ENCODE measurements at regions not wholly inside any gene's neighbourhood (a gene's known extent, or its start where the extent isn't known, plus 50 kb on each side); places are given as distances from the start of the nearest gene placed in this dataset.
"Not testable (repeated sequence)": the region's sequence is repeated elsewhere in the genome, so short reads cannot be mapped to it uniquely, and the experiment has no call there.

DNA sequence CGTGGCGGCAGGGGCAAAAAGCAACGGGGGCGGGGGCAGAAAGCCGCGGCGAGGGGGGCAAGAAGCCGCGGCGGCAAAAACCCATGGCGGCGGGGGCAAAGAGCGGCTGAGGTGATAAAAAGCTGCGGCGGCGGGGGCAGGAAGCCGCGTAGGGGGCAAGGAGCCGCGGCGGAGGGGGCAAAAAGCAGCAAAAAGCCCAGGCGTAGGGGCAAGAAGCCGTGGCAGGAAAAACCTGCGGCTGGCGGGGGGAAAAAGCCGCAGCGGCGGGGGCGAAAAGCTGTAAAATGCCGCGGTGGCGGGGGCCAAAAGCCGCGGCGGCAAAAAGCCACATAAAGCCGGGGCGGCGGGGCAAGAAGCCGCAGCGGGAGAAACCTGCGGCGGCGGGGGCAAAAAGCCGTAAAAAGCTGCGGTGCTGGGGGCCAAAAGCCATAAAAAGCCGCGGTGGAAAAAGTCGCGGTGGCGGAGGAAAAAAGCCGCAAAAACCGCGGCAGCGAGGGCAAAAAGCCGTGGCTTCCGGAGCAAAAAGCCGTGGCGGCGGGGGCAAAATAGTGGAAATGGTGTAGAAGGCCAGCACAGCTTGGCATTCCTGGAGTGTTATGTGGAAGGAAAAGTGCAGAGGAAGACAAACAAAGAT, 487.8 kb downstream of the ZNF33B start:
- DNase-seq: no peak
- H3K27me3 Mint-ChIP-seq: peaks cover 6% of the 10 kb centered on the region in 2 donors
- Histone ChIP-seq H3K27me3 (replicated peaks in 1 of 2; ENCODE audit: control insufficient read depth in 2 of 2, extremely low read depth in 1 of 2, insufficient read depth in 2 of 2, low read length in 1 of 2) (peaks cover 0 to 14% of the 10 kb centered on the region in 2 experiments), H3K4me1 (ENCODE audit: control insufficient read depth in 1 of 2, extremely low read depth in 1 of 2, insufficient read depth in 2 of 2, low read length in 2 of 2) (no peaks in the 10 kb centered on the region), H3K4me3 (ENCODE audit: control insufficient read depth in 1 of 2, extremely low read depth in 1 of 2, low read length in 1 of 2) (no peak overlapping the region), H3K27ac (ENCODE audit: low read length) (no peak overlapping the region), H3K9me3 (no peaks in the 10 kb centered on the region), H3K36me3 (ENCODE audit: control insufficient read depth in 2 of 2, extremely low read depth in 1 of 2, insufficient read depth in 1 of 2, low read length in 1 of 2) (no peaks in the 10 kb centered on the region)
- ChIA-PET CTCF (no interaction called here), POLR2A (no interaction called here)
- no peak overlapping the region for H3K4me3 Mint-ChIP-seq
- no peak overlapping the region for H3K27ac Mint-ChIP-seq
- ATAC-seq (replicated peaks in 1 of 4): no peak
- WGBS (ENCODE audit: insufficient coverage): 72% methylated on average over 45 of the region's 59 CpGs
- H3K4me1 Mint-ChIP-seq: no peaks in the 10 kb centered on the region
- H3K9me3 Mint-ChIP-seq: peaks cover 8 to 16% (median 11%) of the 10 kb centered on the region in 3 donors
- no peaks in the 10 kb centered on the region for H3K36me3 Mint-ChIP-seq

DNA sequence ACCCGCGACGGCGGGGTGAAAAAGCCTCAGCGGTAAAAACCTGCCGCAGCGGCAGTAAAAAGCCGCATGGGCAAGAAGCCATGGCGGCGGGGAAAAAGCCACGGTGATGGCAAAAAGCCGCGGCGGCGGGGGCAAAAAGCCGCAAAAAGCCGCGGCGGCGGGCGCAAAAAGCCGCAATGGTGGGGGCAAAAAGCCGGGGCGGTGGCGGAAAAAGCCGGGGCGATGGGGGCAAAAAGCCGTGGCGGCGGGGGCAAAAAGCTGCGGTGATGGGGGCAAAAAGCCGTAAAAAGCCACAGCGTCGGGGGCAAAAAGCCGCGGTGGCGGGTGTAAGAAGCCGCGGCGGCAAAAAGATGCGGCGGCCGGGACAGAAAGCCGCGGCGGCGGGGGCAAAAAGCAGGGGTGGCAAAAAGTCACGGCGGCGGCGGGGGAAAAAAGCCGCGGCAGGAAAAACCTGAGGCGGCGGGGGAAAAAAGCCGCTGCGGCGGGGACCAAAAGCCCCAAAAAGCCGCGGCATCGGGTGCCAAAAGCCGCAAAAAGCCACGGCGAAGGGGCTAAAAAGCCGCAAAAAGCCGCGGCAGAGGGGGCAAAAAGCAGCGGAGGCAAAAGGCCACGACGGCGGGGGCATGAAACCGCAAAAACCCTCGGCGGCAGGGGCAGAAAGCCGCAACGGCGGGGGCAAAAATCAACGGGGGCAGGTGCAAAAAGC, 488.5 kb downstream of the ZNF33B start:
- Mint-ChIP-seq H3K4me1 (no peaks in the 10 kb centered on the region), H3K9me3 (peaks cover 8 to 16% (median 8%) of the 10 kb centered on the region in 3 donors), H3K36me3 (no peaks in the 10 kb centered on the region), H3K4me3 (no peak overlapping the region), H3K27ac (no peak overlapping the region), H3K27me3 (peaks cover 6% of the 10 kb centered on the region in 2 donors)
- H3K36me3 ChIP-seq (ENCODE audit: control insufficient read depth in 2 of 2, extremely low read depth in 1 of 2, insufficient read depth in 1 of 2, low read length in 1 of 2): no peaks in the 10 kb centered on the region
- H3K4me1 ChIP-seq (ENCODE audit: control insufficient read depth in 1 of 2, extremely low read depth in 1 of 2, insufficient read depth in 2 of 2, low read length in 2 of 2): no peaks in the 10 kb centered on the region
- ChIA-PET CTCF (no interaction called here), POLR2A (no interaction called here)
- peaks cover 0 to 14% of the 10 kb centered on the region in 2 experiments for H3K27me3 ChIP-seq (replicated peaks in 1 of 2; ENCODE audit: control insufficient read depth in 2 of 2, extremely low read depth in 1 of 2, insufficient read depth in 2 of 2, low read length in 1 of 2)
- H3K4me3 ChIP-seq (ENCODE audit: control insufficient read depth in 1 of 2, extremely low read depth in 1 of 2, low read length in 1 of 2): no peak overlapping the region
- WGBS (ENCODE audit: insufficient coverage): 69% methylated on average over 64 of the region's 78 CpGs
- H3K9me3 ChIP-seq: no peaks in the 10 kb centered on the region
- ATAC-seq (replicated peaks in 1 of 4) (no peak), DNase-seq (no peak)
- H3K27ac ChIP-seq (ENCODE audit: low read length): no peak overlapping the region

DNA sequence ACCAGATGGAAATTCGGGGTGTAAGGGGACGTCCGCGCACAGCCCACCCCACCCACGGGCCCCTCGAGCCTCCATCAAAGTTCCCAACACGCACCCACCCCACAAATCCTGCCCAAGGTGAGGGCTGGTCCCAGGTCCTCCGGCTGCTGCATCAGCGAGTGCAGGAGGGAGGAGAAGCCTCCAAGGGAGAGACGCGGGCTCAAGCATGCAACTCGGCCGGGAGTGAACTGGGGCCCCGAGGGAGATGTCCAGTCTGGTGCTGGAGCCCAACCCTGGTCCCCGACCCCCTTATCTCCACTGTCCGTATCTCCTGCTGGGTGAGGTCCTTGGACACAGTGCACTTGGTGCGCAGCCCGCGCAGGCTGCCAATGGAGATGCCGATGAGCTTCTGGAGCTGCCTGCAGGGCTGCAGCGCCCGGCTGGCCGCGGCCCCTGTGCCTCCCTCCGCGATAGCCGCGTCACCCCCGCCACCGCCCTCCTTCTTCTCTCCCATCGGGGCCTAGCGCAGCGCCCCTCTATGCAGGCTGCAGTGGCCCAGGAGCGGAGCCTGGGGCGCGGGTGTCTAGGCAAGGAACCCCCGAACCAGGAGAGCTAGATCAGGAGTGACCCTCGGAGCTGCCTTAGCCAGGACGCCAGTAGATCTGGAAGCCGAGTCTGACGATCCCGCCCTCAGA, 489.2 kb downstream of the ZNF33B start:
- Mint-ChIP-seq H3K9me3 (peaks cover 13 to 19% (median 14%) of the 10 kb centered on the region in 3 donors), H3K4me1 (no peaks in the 10 kb centered on the region), H3K4me3 (no peak overlapping the region), H3K36me3 (no peaks in the 10 kb centered on the region), H3K27ac (no peak overlapping the region), H3K27me3 (peaks cover 6% of the 10 kb centered on the region in 2 donors)
- no peaks in the 10 kb centered on the region for H3K9me3 ChIP-seq
- CTCF ChIA-PET: no interaction called here
- no peaks in the 10 kb centered on the region for H3K4me1 ChIP-seq (ENCODE audit: control insufficient read depth in 1 of 2, extremely low read depth in 1 of 2, insufficient read depth in 2 of 2, low read length in 2 of 2)
- H3K27ac ChIP-seq (ENCODE audit: low read length): no peak overlapping the region
- H3K36me3 ChIP-seq (ENCODE audit: control insufficient read depth in 2 of 2, extremely low read depth in 1 of 2, insufficient read depth in 1 of 2, low read length in 1 of 2): no peaks in the 10 kb centered on the region
- WGBS (ENCODE audit: insufficient coverage): 76% methylated on average over 41 of the region's 42 CpGs
- no peak for ATAC-seq (replicated peaks in 1 of 4)
- H3K27me3 ChIP-seq (replicated peaks in 1 of 2; ENCODE audit: control insufficient read depth in 2 of 2, extremely low read depth in 1 of 2, insufficient read depth in 2 of 2, low read length in 1 of 2): peaks cover 0 to 14% of the 10 kb centered on the region in 2 experiments
- POLR2A ChIA-PET: no interaction called here
- DNase-seq: no peak
- no peak overlapping the region for H3K4me3 ChIP-seq (ENCODE audit: control insufficient read depth in 1 of 2, extremely low read depth in 1 of 2, low read length in 1 of 2)

DNA sequence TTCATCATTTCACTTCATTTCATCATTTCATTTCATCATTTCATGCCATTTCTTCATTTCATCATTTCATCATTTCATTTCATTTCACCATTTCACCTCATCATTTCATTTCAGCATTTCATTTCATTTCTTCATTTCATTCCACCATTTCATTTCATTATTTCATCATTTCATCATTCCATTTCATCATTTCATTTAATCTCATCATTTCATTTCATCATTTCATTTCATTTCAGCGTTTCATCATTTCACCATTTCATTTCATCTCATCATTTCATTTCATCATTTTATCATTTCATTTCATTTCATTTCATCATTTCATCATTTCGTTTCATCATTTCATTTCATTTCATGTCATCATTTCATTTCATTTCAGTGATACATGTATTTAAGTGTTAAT, 492.2 kb downstream of the ZNF33B start:
- H3K27ac Mint-ChIP-seq; H3K27me3 Mint-ChIP-seq; ATAC-seq (replicated peaks in 1 of 4); POLR2A ChIA-PET; H3K4me3 ChIP-seq (ENCODE audit: control insufficient read depth in 1 of 2, extremely low read depth in 1 of 2, low read length in 1 of 2); H3K36me3 ChIP-seq (ENCODE audit: control insufficient read depth in 2 of 2, extremely low read depth in 1 of 2, insufficient read depth in 1 of 2, low read length in 1 of 2); H3K4me1 Mint-ChIP-seq; DNase-seq; H3K27ac ChIP-seq (ENCODE audit: low read length); CTCF ChIA-PET; H3K4me3 Mint-ChIP-seq; H3K9me3 ChIP-seq; H3K4me1 ChIP-seq (ENCODE audit: control insufficient read depth in 1 of 2, extremely low read depth in 1 of 2, insufficient read depth in 2 of 2, low read length in 2 of 2); H3K36me3 Mint-ChIP-seq: not testable (repeated sequence)
- 60% methylated on average over 1 of the region's 2 CpGs for WGBS (ENCODE audit: insufficient coverage)
- peaks cover 0 to 14% of the 10 kb centered on the region in 2 experiments for H3K27me3 ChIP-seq (replicated peaks in 1 of 2; ENCODE audit: control insufficient read depth in 2 of 2, extremely low read depth in 1 of 2, insufficient read depth in 2 of 2, low read length in 1 of 2)
- H3K9me3 Mint-ChIP-seq: peaks cover 16 to 26% (median 26%) of the 10 kb centered on the region in 3 donors

DNA sequence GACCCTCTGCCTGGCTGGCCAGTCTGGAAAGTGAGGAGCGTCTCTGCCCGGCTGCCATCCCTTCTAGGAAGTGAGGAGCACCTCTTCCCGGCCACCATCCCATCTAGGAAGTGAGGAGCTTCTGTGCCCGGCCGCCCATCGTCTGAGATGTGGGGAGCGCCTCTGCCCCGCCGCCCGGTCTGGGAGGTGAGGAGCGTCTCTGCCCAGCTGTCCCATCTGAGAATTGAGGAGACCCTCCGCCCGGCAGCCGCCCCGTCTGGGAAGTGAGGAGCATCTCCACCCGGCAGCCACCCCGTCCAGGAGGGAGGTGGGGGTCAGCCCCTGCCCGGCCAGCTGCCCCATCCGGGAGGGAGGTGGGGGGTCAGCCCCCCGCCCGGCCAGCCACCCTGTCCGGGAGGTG, 500.3 kb downstream of the ZNF33B start:
- ATAC-seq (replicated peaks in 1 of 4); H3K27ac ChIP-seq (ENCODE audit: low read length); H3K4me3 Mint-ChIP-seq; H3K27me3 Mint-ChIP-seq; H3K4me1 Mint-ChIP-seq; H3K9me3 ChIP-seq; DNase-seq; H3K36me3 ChIP-seq (ENCODE audit: control insufficient read depth in 2 of 2, extremely low read depth in 1 of 2, insufficient read depth in 1 of 2, low read length in 1 of 2); CTCF ChIA-PET; H3K27ac Mint-ChIP-seq; H3K4me1 ChIP-seq (ENCODE audit: control insufficient read depth in 1 of 2, extremely low read depth in 1 of 2, insufficient read depth in 2 of 2, low read length in 2 of 2); POLR2A ChIA-PET; H3K36me3 Mint-ChIP-seq; H3K4me3 ChIP-seq (ENCODE audit: control insufficient read depth in 1 of 2, extremely low read depth in 1 of 2, low read length in 1 of 2); H3K27me3 ChIP-seq (replicated peaks in 1 of 2; ENCODE audit: control insufficient read depth in 2 of 2, extremely low read depth in 1 of 2, insufficient read depth in 2 of 2, low read length in 1 of 2): not testable (repeated sequence)
- 100% methylated on average over 6 of the region's 22 CpGs for WGBS (ENCODE audit: insufficient coverage)
- peaks cover 4 to 24% (median 7%) of the 10 kb centered on the region in 3 donors for H3K9me3 Mint-ChIP-seq

DNA sequence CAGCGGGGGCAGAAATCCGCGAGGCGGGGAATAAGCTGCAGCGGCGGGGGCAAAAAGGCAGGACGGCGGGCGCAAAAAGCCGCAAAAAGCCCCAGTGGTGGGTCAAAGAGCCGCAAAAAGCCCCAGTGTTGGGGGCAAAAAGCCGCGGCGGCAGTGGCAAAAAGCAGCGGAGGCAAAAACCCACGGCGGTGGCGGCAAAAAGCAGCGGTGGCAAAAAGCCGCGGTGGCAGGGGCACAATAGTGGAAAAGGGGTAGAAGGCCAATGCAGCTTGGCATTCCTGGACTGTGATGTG, 525.3 kb downstream of the ZNF33B start:
- Mint-ChIP-seq H3K36me3 (no peaks in the 10 kb centered on the region), H3K9me3 (peaks cover 3 to 14% (median 5%) of the 10 kb centered on the region in 3 donors), H3K4me3 (no peak overlapping the region), H3K27me3 (no peaks in the 10 kb centered on the region), H3K4me1 (no peaks in the 10 kb centered on the region), H3K27ac (no peak overlapping the region)
- Histone ChIP-seq H3K36me3 (ENCODE audit: control insufficient read depth in 2 of 2, extremely low read depth in 1 of 2, insufficient read depth in 1 of 2, low read length in 1 of 2) (no peaks in the 10 kb centered on the region), H3K9me3 (no peaks in the 10 kb centered on the region), H3K4me3 (ENCODE audit: control insufficient read depth in 1 of 2, extremely low read depth in 1 of 2, low read length in 1 of 2) (no peak overlapping the region), H3K27ac (ENCODE audit: low read length) (no peak overlapping the region), H3K27me3 (replicated peaks in 1 of 2; ENCODE audit: control insufficient read depth in 2 of 2, extremely low read depth in 1 of 2, insufficient read depth in 2 of 2, low read length in 1 of 2) (no peaks in the 10 kb centered on the region), H3K4me1 (ENCODE audit: control insufficient read depth in 1 of 2, extremely low read depth in 1 of 2, insufficient read depth in 2 of 2, low read length in 2 of 2) (no peaks in the 10 kb centered on the region)
- ChIA-PET CTCF (no interaction called here), POLR2A (no interaction called here)
- WGBS (ENCODE audit: insufficient coverage): 87% methylated on average over 21 of the region's 21 CpGs
- DNase-seq: no peak
- ATAC-seq (replicated peaks in 1 of 4): no peak

Data from T-cell (primary cell).